ENCODE measurements at regions not wholly inside any gene's neighbourhood (a gene's known extent, or its start where the extent isn't known, plus 50 kb on each side); places are given as distances from the start of the nearest gene placed in this dataset.
A peak's percentile ranks its signal among the peaks of the same experiment; 100 is the strongest.
"Not testable (repeated sequence)": the region's sequence is repeated elsewhere in the genome, so short reads cannot be mapped to it uniquely, and the experiment has no call there.

GRCh38 chr1:234958066-234958705 is 170.5 kb downstream of the TOMM20 start:
- DNase-seq (ENCODE audit: low spot score): no peak

- DNase-seq (ENCODE audit: low spot score): no peak
Measured at GRCh38 chr1:234957330-234958065, 171.1 kb downstream of the TOMM20 start.

GRCh38 chr1:234956821-234957329 is 171.8 kb downstream of the TOMM20 start:
- DNase-seq (ENCODE audit: low spot score): no peak

GRCh38 chr1:234955107-234955731 is 173.4 kb downstream of the TOMM20 start:
- peak; percentile 33 for DNase-seq (ENCODE audit: low spot score)

GRCh38 chr1:234954613-234955012 is 174.0 kb downstream of the TOMM20 start:
- DNase-seq (ENCODE audit: low spot score): no peak

- DNase-seq (ENCODE audit: low spot score): no peak
Measured at GRCh38 chr1:234953655-234954405, 174.8 kb downstream of the TOMM20 start.

GRCh38 chr1:234950598-234950997 is 178.0 kb downstream of the TOMM20 start:
- no peak for DNase-seq (ENCODE audit: low spot score)

- DNase-seq (ENCODE audit: low spot score): not testable (repeated sequence)
Measured at GRCh38 chr1:234949528-234949927, 179.1 kb downstream of the TOMM20 start.

- peak; percentile 47 for DNase-seq (ENCODE audit: low spot score)
Measured at GRCh38 chr1:234944439-234945344, 183.9 kb downstream of the TOMM20 start.

- no peak for DNase-seq (ENCODE audit: low spot score)
Measured at GRCh38 chr1:234943836-234944402, 184.7 kb downstream of the TOMM20 start.

GRCh38 chr1:234942879-234943506 is 185.6 kb downstream of the TOMM20 start:
- DNase-seq (ENCODE audit: low spot score): no peak

- no peak for DNase-seq (ENCODE audit: low spot score)
Measured at GRCh38 chr1:234942012-234942332, 186.7 kb downstream of the TOMM20 start.

GRCh38 chr1:234941321-234942011 is 187.2 kb downstream of the TOMM20 start:
- no peak for DNase-seq (ENCODE audit: low spot score)

GRCh38 chr1:234940841-234941240 is 187.8 kb downstream of the TOMM20 start:
- DNase-seq (ENCODE audit: low spot score): no peak

- DNase-seq (ENCODE audit: low spot score): no peak
Measured at GRCh38 chr1:234938924-234939323, 189.7 kb downstream of the TOMM20 start.

GRCh38 chr1:234938135-234938534 is 190.5 kb downstream of the TOMM20 start:
- DNase-seq (ENCODE audit: low spot score): no peak

- DNase-seq (ENCODE audit: low spot score): no peak
Measured at GRCh38 chr1:234936612-234937389, 191.8 kb downstream of the TOMM20 start.

GRCh38 chr1:234934611-234935033 is 194.0 kb downstream of the TOMM20 start:
- DNase-seq (ENCODE audit: low spot score): no peak

- no peak for DNase-seq (ENCODE audit: low spot score)
Measured at GRCh38 chr1:234933475-234933874, 195.2 kb downstream of the TOMM20 start.

Data from NAMALWA (cell line).